GM21825 (cell line): ENCODE measurements at regions not wholly inside any gene's neighbourhood (a gene's known extent, or its start where the extent isn't known, plus 50 kb on each side); places are given as distances from the start of the nearest gene placed in this dataset.

Experiments used
- ATAC-seq: cut with Tn5 transposase; IDR thresholded peaks from one replicate; pipeline ENCODE4 v1.9.1; 2021; ENCODE audit warnings: mild to moderate bottlenecking, moderate library complexity; ENCODE audit not compliant: unreplicated experiment

DNA sequence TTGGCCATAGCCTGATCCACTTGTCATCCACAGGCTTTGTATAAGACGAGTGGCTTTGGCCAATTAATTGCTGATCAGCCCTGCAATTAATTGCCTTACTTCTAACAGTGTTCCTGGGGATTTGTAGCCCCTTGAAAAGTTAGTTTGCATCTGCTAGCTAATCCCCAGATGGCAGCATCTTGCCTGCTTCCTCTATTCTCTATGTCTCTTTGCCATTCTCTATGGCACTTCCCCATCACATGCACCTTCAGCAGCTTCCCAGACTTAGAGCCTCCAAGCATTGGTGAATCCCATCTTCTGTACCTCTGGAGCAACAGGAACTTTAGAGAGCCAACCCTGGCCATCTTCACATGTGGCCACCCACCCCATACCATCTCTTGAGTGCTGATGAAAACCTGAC, 197.0 kb upstream of the DMAC1 start:
- ATAC-seq, result no peak

DNA sequence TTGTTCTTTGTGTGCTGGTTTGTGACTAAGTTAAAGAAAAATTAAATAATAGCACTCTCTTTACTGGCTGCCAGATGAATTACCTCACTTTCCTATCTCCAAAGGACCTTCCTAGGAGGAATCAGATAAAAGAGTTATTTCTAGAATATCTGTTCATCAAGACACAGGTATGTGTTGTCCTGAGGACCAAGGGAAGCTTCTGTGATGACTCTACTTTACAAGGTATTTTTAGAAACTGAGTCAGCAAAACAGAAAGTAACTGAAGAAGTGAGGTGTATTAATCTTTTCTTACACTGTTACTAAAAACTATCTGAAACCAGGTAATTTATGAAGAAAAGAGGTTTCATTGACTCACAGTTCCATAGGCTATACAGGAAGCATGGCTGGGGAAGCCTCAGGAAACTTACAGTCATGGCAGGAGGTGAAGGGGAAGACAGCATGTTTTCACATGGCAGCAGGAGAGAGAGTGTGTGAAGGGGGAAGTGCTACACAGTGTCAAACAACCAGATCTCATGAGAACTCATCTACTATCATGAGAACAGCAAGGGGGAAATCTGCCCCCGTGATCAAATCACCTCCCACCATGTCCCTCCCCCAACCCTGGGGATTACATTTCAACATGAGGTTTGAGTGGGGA, 189.2 kb upstream of the DMAC1 start:
- no peak for ATAC-seq

- no peak for ATAC-seq
Measured at GRCh38 chr9:7984692-7985091, 185.1 kb upstream of the DMAC1 start.

- ATAC-seq, result no peak
Measured at GRCh38 chr9:7984203-7984602, 184.6 kb upstream of the DMAC1 start.

DNA sequence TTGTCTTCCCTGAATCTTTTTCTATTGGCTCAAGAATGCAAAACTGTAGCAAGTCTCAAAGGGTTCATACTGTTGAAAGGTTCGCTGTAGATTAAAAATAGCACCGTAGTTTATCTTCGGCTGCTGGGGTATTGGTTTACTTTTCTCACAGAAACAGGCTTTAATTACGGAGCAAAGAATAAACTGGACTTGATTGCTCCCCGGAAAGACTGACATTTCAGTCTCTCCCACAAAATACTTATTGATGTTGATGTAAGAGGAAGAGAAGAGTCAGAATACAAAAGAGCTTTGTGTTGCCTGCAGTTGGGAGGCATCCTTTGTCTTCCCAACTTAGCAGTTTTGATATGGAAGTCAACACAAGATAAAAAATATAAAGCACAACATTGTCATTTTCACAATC, 183.9 kb upstream of the DMAC1 start:
- ATAC-seq, result no peak

GRCh38 chr9:7982907-7983306, 183.3 kb upstream of the DMAC1 start:
- ATAC-seq, result no peak

- ATAC-seq, result no peak
Measured at GRCh38 chr9:7980691-7981289, 181.2 kb upstream of the DMAC1 start.

DNA sequence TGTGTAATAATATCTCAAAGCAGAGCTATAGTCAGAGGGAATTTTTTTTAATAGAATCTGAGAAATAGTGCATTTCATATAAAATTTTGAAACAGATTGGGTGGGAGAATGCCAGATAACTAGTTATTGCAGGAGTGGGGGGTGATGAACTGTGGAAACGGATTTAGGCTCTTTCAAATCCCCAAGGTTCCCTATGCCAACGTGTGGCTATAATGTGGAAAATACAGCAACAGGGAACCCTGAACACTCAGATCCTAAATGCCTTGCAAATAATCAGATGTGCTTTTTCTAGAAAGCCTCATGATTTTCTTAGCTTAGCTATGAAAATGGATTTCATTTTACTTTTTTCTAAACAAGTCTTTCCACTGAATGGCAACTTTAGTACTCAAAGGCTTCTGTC, 180.5 kb upstream of the DMAC1 start:
- no peak for ATAC-seq

- no peak for ATAC-seq
Measured at GRCh38 chr9:7979611-7980010, 180.0 kb upstream of the DMAC1 start.

DNA sequence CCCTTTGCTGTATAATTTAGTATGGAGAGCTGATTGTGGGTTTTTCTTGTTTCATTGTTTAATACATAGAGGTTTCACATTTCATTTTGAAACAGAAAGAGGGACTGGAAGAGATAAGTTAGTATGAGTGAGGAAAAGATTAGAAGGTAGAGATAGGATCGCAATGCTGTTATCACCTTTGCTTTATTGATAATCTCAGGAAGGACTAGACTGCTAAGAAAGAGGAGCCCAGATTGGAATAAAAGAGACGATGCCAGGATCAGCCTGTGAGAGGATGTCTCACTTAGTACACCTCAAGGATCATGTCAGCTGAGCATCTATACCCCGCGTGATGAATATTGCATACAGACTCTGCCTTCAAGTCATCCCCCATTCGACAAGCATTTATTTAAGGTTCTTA, 178.0 kb upstream of the DMAC1 start:
- no peak for ATAC-seq

GRCh38 chr9:7976856-7977255, 177.3 kb upstream of the DMAC1 start:
- ATAC-seq, result no peak

- ATAC-seq, result peak; percentile 97
Measured at GRCh38 chr9:7976167-7976755, 176.7 kb upstream of the DMAC1 start.

DNA sequence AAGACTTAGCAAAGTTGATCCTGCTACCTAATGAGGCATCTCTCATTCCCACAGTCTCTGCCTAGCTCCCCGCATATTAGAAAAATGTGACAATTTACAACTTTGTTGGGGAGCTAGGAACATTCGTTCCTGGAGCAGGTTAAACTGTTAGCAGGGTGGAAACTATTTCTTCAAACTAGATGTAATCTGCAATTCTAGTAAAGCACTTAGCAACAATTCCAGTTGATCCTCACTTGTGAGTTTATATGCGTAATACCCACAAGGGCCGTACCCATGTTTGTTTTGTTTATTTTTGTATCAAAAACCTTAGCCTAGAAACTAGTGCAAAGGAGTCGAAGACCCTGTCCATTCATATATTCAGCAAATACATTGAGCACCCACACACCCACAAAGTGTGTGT, 175.8 kb upstream of the DMAC1 start:
- ATAC-seq, result no peak

DNA sequence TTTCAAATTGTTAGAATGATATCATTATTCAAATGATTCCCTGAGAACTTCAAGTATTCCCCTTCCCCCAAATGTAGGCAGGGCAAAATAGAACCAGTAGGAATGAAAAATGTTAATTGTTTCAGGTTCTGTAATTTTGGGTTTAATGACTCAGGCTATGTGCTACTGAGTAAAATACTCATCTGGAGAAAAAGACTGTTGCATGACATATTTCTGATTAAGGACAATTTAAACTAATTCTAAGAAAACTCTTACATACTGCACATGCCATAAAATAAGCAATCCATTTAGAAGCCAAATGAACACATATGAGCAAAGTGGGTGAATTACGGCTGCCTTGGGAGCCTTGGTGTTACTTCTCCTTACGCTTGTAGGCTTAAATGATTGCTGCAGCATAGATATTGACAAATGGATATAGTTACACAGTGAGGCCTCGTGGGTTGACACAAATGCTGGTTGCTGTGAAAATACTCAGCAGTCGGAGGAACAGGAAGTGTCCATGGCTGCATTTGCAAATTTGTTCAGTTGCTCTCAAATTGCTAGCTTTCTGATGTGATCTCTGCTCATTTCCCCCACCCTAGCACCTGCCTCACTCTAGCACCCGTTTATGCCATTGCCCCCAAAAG, 174.9 kb upstream of the DMAC1 start:
- ATAC-seq, result peak; percentile 32

GRCh38 chr9:7973123-7973522, 173.5 kb upstream of the DMAC1 start:
- ATAC-seq, result no peak

DNA sequence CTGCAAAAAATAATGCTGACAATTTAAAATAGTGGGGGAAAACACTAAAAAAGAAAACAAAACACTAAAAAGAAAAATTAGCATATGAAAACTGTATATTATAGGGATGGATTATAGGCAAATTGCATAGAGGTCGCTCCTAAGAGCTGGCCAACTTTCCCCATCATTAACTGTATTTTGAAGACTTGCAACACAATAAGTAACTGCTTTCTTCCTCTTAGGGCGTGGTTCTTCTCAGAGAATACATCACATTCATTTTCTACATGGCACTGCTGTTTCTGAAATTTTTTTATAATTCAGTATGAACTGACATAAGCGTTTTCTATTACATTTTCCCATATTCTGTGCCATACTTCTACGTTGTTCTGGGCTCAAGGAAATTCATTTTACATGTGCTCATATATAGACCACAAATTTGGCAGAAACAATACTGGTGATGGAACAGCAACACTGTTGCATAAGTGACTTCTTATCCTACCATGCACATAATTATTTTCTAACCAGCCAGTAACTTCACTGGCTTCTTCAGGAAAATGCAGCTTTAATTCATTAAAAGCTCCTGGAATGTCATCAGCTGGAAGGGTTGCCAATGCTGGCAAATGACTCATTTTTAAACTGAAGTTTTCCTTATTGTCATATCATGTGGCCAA, 171.2 kb upstream of the DMAC1 start:
- no peak for ATAC-seq

- no peak for ATAC-seq
Measured at GRCh38 chr9:7968687-7969086, 169.1 kb upstream of the DMAC1 start.

GRCh38 chr9:7967851-7968250, 168.3 kb upstream of the DMAC1 start:
- no peak for ATAC-seq

- no peak for ATAC-seq
Measured at GRCh38 chr9:7967093-7967827, 167.7 kb upstream of the DMAC1 start.

- ATAC-seq, result no peak
Measured at GRCh38 chr9:7965063-7965462, 165.5 kb upstream of the DMAC1 start.

DNA sequence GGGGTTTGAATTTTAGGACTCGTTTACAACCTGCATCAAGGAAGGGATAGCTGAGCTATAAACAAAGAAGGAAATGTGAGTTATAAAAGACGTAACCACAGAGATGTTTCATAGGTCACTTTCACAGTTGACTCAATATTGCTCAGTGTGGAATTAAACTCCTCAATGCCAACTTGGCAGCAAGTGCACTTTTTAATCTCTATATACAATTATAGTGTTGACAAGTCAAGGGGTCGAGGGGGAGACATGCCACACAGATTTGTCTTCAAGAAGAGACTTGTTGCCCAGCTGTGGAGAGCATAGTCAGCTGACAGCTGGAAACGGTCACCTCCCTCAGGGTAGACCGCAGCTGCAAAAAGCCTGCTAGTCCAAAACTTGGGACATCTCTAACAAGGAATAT, 163.4 kb upstream of the DMAC1 start:
- no peak for ATAC-seq
